Thoracic aorta (tissue), 2 donors: ENCODE measurements at regions not wholly inside any gene's neighbourhood (a gene's known extent, or its start where the extent isn't known, plus 50 kb on each side); places are given as distances from the start of the nearest gene placed in this dataset.

Experiments used
- ATAC-seq: fragments of 150-250 bp; one replicate; pipeline ENCODE4 v1.8.0; 2017; ENCODE audit warnings: low read depth; ENCODE audit not compliant: insufficient number of reproducible peaks, low FRiP score
- DNase-seq: peaks from one replicate; pipeline ENCODE4 v3.0.0-alpha.2; 2020; ENCODE audit warnings: low spot score
- H3K27ac ChIP-seq, 2 donors: fragments of 200-600 bp; sonication (generic); 1 replicate in 1 of 2; 2 replicates in 1 of 2; pipeline ENCODE4 v1.5.1; 2016; ENCODE audit warnings: mild to moderate bottlenecking in 2 of 2, moderate library complexity in 2 of 2
- H3K27me3 ChIP-seq: fragments of 200-600 bp; sonication (generic); replicated peaks from 2 replicates; pipeline ENCODE4 v1.6.0; 2016; ENCODE audit warnings: mild to moderate bottlenecking; ENCODE audit not compliant: insufficient read depth
- H3K36me3 ChIP-seq: fragments of 200-600 bp; sonication (generic); one replicate; pipeline ENCODE4 v1.5.1; 2016
- H3K4me1 ChIP-seq, 2 donors: fragments of 200-600 bp; sonication (generic); 1 replicate in 1 of 2; 2 replicates in 1 of 2; pipeline versions ENCODE4 v1.5.1 to v1.6.0; 2016; ENCODE audit warnings: low read depth in 2 of 2, mild to moderate bottlenecking in 1 of 2; ENCODE audit not compliant: control insufficient read depth in 1 of 2
- H3K4me3 ChIP-seq: fragments of 200-600 bp; sonication (generic); 2 replicates; pipeline ENCODE4 v1.5.1; 2016; ENCODE audit warnings: mild to moderate bottlenecking
- H3K9me3 ChIP-seq: fragments of 200-600 bp; sonication (generic); 2 replicates; pipeline ENCODE4 v1.5.1; 2016
- CTCF ChIP-seq: fragments of 200-600 bp; sonication (generic); IDR thresholded peaks from one replicate; pipeline ENCODE4 v1.5.1; 2019; ENCODE audit warnings: antibody characterized with exemption

GRCh38 chr10:80971461-80971860 lies 433.8 kb downstream of the SH2D4B start:
- no peak for ATAC-seq
- TF ChIP-seq CTCF, result no peak

GRCh38 chr10:80976658-80977057 lies 439.0 kb downstream of the SH2D4B start:
- Histone ChIP-seq H3K4me3 (no peak overlapping the region), H3K9me3 (no peaks in the 10 kb centered on the region), H3K4me1 (no peaks in the 10 kb centered on the region), H3K27me3 (no peaks in the 10 kb centered on the region), H3K27ac (no peak overlapping the region), H3K36me3 (no peaks in the 10 kb centered on the region)
- DNase-seq (no peak), ATAC-seq (no peak)
- no peak for TF ChIP-seq CTCF

More at GRCh38 chr10:80971461-80971860, 433.8 kb downstream of the SH2D4B start:
- Histone ChIP-seq H3K9me3 (no peaks in the 10 kb centered on the region), H3K36me3 (no peaks in the 10 kb centered on the region), H3K27me3 (no peaks in the 10 kb centered on the region), H3K4me3 (no peak overlapping the region), H3K27ac (no peak overlapping the region), H3K4me1 (no peaks in the 10 kb centered on the region)
- no peak for DNase-seq

- Histone ChIP-seq H3K4me3 (no peak overlapping the region), H3K9me3 (no peaks in the 10 kb centered on the region), H3K36me3 (no peaks in the 10 kb centered on the region), H3K27me3 (no peaks in the 10 kb centered on the region), H3K4me1 (no peaks in the 10 kb centered on the region), H3K27ac (no peak overlapping the region)
- ATAC-seq (no peak), DNase-seq (no peak)
- no peak for TF ChIP-seq CTCF
Observed at GRCh38 chr10:80985102-80985501, 447.4 kb downstream of the SH2D4B start.

GRCh38 chr10:80986596-80986995 lies 448.9 kb downstream of the SH2D4B start:
- no peaks in the 10 kb centered on the region for H3K9me3 ChIP-seq
- H3K27me3 ChIP-seq, result no peaks in the 10 kb centered on the region
- H3K4me1 ChIP-seq, result no peaks in the 10 kb centered on the region
- H3K4me3 ChIP-seq, result no peak overlapping the region
- H3K27ac ChIP-seq, result no peak overlapping the region
- no peaks in the 10 kb centered on the region for H3K36me3 ChIP-seq
- no peak for ATAC-seq
- DNase-seq, result no peak
- no peak for TF ChIP-seq CTCF

- DNase-seq (no peak), ATAC-seq (no peak)
- TF ChIP-seq CTCF, result no peak
- Histone ChIP-seq H3K4me3 (no peak overlapping the region), H3K27me3 (no peaks in the 10 kb centered on the region), H3K27ac (no peak overlapping the region), H3K9me3 (no peaks in the 10 kb centered on the region), H3K36me3 (no peaks in the 10 kb centered on the region), H3K4me1 (no peaks in the 10 kb centered on the region)
Observed at GRCh38 chr10:80988755-80989154, 451.1 kb downstream of the SH2D4B start.
